Mesendoderm (in vitro differentiated cells): ENCODE measurements at regions not wholly inside any gene's neighbourhood (a gene's known extent, or its start where the extent isn't known, plus 50 kb on each side); places are given as distances from the start of the nearest gene placed in this dataset.

ENCODE experiments used
- DNase-seq: peaks from one replicate; pipeline ENCODE4 v3.0.0; 2013
- H2AK5ac ChIP-seq: 2 replicates; pipeline ENCODE4 v1.6.1; 2013; ENCODE audit warnings: low read length, inconsistent platforms
- H2BK120ac ChIP-seq: 2 replicates; pipeline ENCODE4 v1.6.1; 2013; ENCODE audit warnings: low read depth, mild to moderate bottlenecking, low read length, moderate library complexity, mixed read lengths
- H2BK15ac ChIP-seq: replicated peaks from 2 replicates; pipeline ENCODE4 v1.6.1; 2013; ENCODE audit warnings: low read depth, mild to moderate bottlenecking, moderate library complexity
- H2BK5ac ChIP-seq: 2 replicates; pipeline ENCODE4 v1.6.1; 2013; ENCODE audit warnings: low read length, inconsistent platforms
- H3K18ac ChIP-seq: 2 replicates; pipeline ENCODE4 v1.6.1; 2013; ENCODE audit warnings: mild to moderate bottlenecking, low read length, mixed read lengths
- H3K23ac ChIP-seq: one replicate; pipeline ENCODE4 v1.6.1; 2013; ENCODE audit warnings: low read length
- H3K27ac ChIP-seq: 2 replicates; pipeline ENCODE4 v1.5.1; 2013; ENCODE audit warnings: low read depth, mild to moderate bottlenecking, inconsistent platforms, low read length, moderate library complexity
- H3K27me3 ChIP-seq: 2 replicates; pipeline ENCODE4 v1.6.1; 2013; ENCODE audit warnings: low read length, control low read depth, mild to moderate bottlenecking, inconsistent platforms; ENCODE audit not compliant: insufficient read depth, poor library complexity
- H3K36me3 ChIP-seq: 2 replicates; pipeline ENCODE4 v1.6.1; 2013; ENCODE audit warnings: low read length, inconsistent platforms; ENCODE audit not compliant: control insufficient read depth, insufficient read depth
- H3K4ac ChIP-seq: one replicate; pipeline ENCODE4 v1.6.1; 2013; ENCODE audit warnings: low read depth, mild to moderate bottlenecking, low read length, moderate library complexity
- H3K4me1 ChIP-seq: 2 replicates; pipeline ENCODE4 v1.6.1; 2013; ENCODE audit warnings: low read depth, low read length, inconsistent platforms; ENCODE audit not compliant: control insufficient read depth
- H3K4me2 ChIP-seq: 2 replicates; pipeline ENCODE4 v1.6.1; 2013; ENCODE audit warnings: low read length
- H3K4me3 ChIP-seq: 2 replicates; pipeline ENCODE4 v1.5.1; 2013; ENCODE audit warnings: mild to moderate bottlenecking, low read length
- H3K56ac ChIP-seq: one replicate; pipeline ENCODE4 v1.6.1; 2013; ENCODE audit warnings: low read length
- H3K79me1 ChIP-seq: 2 replicates; pipeline ENCODE4 v1.6.1; 2013; ENCODE audit warnings: low read length, inconsistent platforms
- H3K79me2 ChIP-seq: 2 replicates; pipeline ENCODE4 v1.6.1; 2013; ENCODE audit warnings: mild to moderate bottlenecking, low read length; ENCODE audit not compliant: control insufficient read depth, insufficient read depth
- H3K9ac ChIP-seq: 2 replicates; pipeline ENCODE4 v1.6.1; 2013; ENCODE audit warnings: low read length, inconsistent platforms
- H4K5ac ChIP-seq: one replicate; pipeline ENCODE4 v1.6.1; 2013; ENCODE audit warnings: low read length
- H4K8ac ChIP-seq: one replicate; pipeline ENCODE4 v1.6.1; 2013; ENCODE audit warnings: low read depth, mild to moderate bottlenecking, control low read depth, low read length, moderate library complexity
- WGBS: extraction: QIAGEN DNeasy Blood & Tissue Kit; methylation state at CpG from one replicate; pipeline ENCODE4 v1.1.7; 2013; ENCODE audit warnings: low lambda C conversion rate, missing lambda C conversion rate; ENCODE audit not compliant: insufficient coverage; ENCODE audit errors: extremely low coverage; 5-methylcytosine and 5-hydroxymethylcytosine counted together

GRCh38 chr5:156261275-156261939 lies 65.6 kb upstream of the SGCD start:
- H4K5ac ChIP-seq = no peak overlapping the region
- DNase-seq = no peak
- no peak overlapping the region for H3K4ac ChIP-seq
- H4K8ac ChIP-seq = no peak overlapping the region
- H2BK5ac ChIP-seq = no peak overlapping the region
- no peaks in the 10 kb centered on the region for H3K27me3 ChIP-seq
- no peak overlapping the region for H2AK5ac ChIP-seq
- no peak overlapping the region for H3K18ac ChIP-seq
- WGBS = no CpG with 5 or more reads among the region's 5 CpGs
- H2BK120ac ChIP-seq = no peak overlapping the region
- no peaks in the 10 kb centered on the region for H3K36me3 ChIP-seq
- no peaks in the 10 kb centered on the region for H3K79me1 ChIP-seq
- H3K4me1 ChIP-seq = no peaks in the 10 kb centered on the region
- no peaks in the 10 kb centered on the region for H3K79me2 ChIP-seq
- H3K56ac ChIP-seq = no peak overlapping the region
- H3K4me3 ChIP-seq = no peak overlapping the region
- H2BK15ac ChIP-seq = no peak overlapping the region
- H3K4me2 ChIP-seq = no peak overlapping the region
- no peak overlapping the region for H3K9ac ChIP-seq
- H3K27ac ChIP-seq = no peak overlapping the region
- H3K23ac ChIP-seq = no peak overlapping the region

GRCh38 chr5:156271569-156271968 lies 55.4 kb upstream of the SGCD start:
- Histone ChIP-seq H3K4ac (no peak overlapping the region), H3K23ac (no peak overlapping the region), H3K4me2 (no peak overlapping the region), H3K4me3 (no peak overlapping the region), H3K9ac (no peak overlapping the region), H2BK5ac (no peak overlapping the region), H2BK120ac (no peak overlapping the region), H4K5ac (no peak overlapping the region), H2AK5ac (no peak overlapping the region), H3K27ac (no peak overlapping the region), H3K79me1 (no peaks in the 10 kb centered on the region), H2BK15ac (no peak overlapping the region), H3K18ac (no peak overlapping the region), H3K27me3 (no peaks in the 10 kb centered on the region), H3K56ac (no peak overlapping the region), H3K36me3 (no peaks in the 10 kb centered on the region), H3K4me1 (no peaks in the 10 kb centered on the region), H3K79me2 (no peaks in the 10 kb centered on the region), H4K8ac (no peak overlapping the region)
- DNase-seq = no peak

- H3K4ac ChIP-seq = no peak overlapping the region
- H3K9ac ChIP-seq = no peak overlapping the region
- no peak overlapping the region for H2AK5ac ChIP-seq
- H2BK120ac ChIP-seq = no peak overlapping the region
- H3K23ac ChIP-seq = no peak overlapping the region
- H3K79me2 ChIP-seq = no peaks in the 10 kb centered on the region
- no peaks in the 10 kb centered on the region for H3K36me3 ChIP-seq
- H2BK5ac ChIP-seq = no peak overlapping the region
- H4K5ac ChIP-seq = no peak overlapping the region
- H3K56ac ChIP-seq = no peak overlapping the region
- H3K4me3 ChIP-seq = no peak overlapping the region
- no peaks in the 10 kb centered on the region for H3K27me3 ChIP-seq
- no CpG with 5 or more reads among the region's 3 CpGs for WGBS
- no peak overlapping the region for H3K18ac ChIP-seq
- DNase-seq = no peak
- H2BK15ac ChIP-seq = no peak overlapping the region
- H3K27ac ChIP-seq = no peak overlapping the region
- H3K4me2 ChIP-seq = no peak overlapping the region
- no peaks in the 10 kb centered on the region for H3K4me1 ChIP-seq
- no peak overlapping the region for H4K8ac ChIP-seq
- no peaks in the 10 kb centered on the region for H3K79me1 ChIP-seq
Observed at GRCh38 chr5:156272139-156272538, 54.8 kb upstream of the SGCD start.

GRCh38 chr5:156273325-156273724 lies 53.6 kb upstream of the SGCD start:
- no peak overlapping the region for H3K23ac ChIP-seq
- H3K4ac ChIP-seq = no peak overlapping the region
- H3K4me2 ChIP-seq = no peak overlapping the region
- H4K5ac ChIP-seq = no peak overlapping the region
- no CpG with 5 or more reads among the region's 3 CpGs for WGBS
- no peak overlapping the region for H4K8ac ChIP-seq
- no peak for DNase-seq
- no peak overlapping the region for H3K56ac ChIP-seq
- no peak overlapping the region for H3K4me3 ChIP-seq
- H2BK15ac ChIP-seq = no peak overlapping the region
- no peak overlapping the region for H3K18ac ChIP-seq
- no peak overlapping the region for H2BK120ac ChIP-seq
- no peak overlapping the region for H3K27ac ChIP-seq
- H3K79me2 ChIP-seq = no peaks in the 10 kb centered on the region
- H3K27me3 ChIP-seq = no peaks in the 10 kb centered on the region
- H3K4me1 ChIP-seq = no peaks in the 10 kb centered on the region
- no peak overlapping the region for H2AK5ac ChIP-seq
- H2BK5ac ChIP-seq = no peak overlapping the region
- no peaks in the 10 kb centered on the region for H3K36me3 ChIP-seq
- no peaks in the 10 kb centered on the region for H3K79me1 ChIP-seq
- H3K9ac ChIP-seq = no peak overlapping the region

GRCh38 chr5:156274453-156274852 lies 52.5 kb upstream of the SGCD start:
- no CpG with 5 or more reads among the region's 1 CpG for WGBS

More at GRCh38 chr5:156274453-156274852, 52.5 kb upstream of the SGCD start:
- H4K8ac ChIP-seq = no peak overlapping the region
- H2BK120ac ChIP-seq = no peak overlapping the region
- H3K23ac ChIP-seq = no peak overlapping the region
- no peak overlapping the region for H2BK15ac ChIP-seq
- no peaks in the 10 kb centered on the region for H3K27me3 ChIP-seq
- H3K4me3 ChIP-seq = no peak overlapping the region
- H3K18ac ChIP-seq = no peak overlapping the region
- no peak overlapping the region for H3K56ac ChIP-seq
- H3K79me2 ChIP-seq = no peaks in the 10 kb centered on the region
- no peak overlapping the region for H3K4ac ChIP-seq
- H2BK5ac ChIP-seq = no peak overlapping the region
- no peak overlapping the region for H3K27ac ChIP-seq
- H3K4me1 ChIP-seq = no peaks in the 10 kb centered on the region
- H3K79me1 ChIP-seq = no peaks in the 10 kb centered on the region
- H3K9ac ChIP-seq = no peak overlapping the region
- H4K5ac ChIP-seq = no peak overlapping the region
- H3K4me2 ChIP-seq = no peak overlapping the region
- H3K36me3 ChIP-seq = no peaks in the 10 kb centered on the region
- no peak overlapping the region for H2AK5ac ChIP-seq
- DNase-seq = no peak
